H9 (cell line): ENCODE measurements at regions not wholly inside any gene's neighbourhood (a gene's known extent, or its start where the extent isn't known, plus 50 kb on each side); places are given as distances from the start of the nearest gene placed in this dataset.

Experiments
- DNase-seq: peaks from one replicate; pipeline ENCODE4 v3.0.0-alpha.2; 2017
- H2AFZ ChIP-seq: one replicate; pipeline ENCODE4 v1.6.1; 2013; ENCODE audit warnings: mild to moderate bottlenecking, low read length, control low read depth, moderate library complexity
- H2AK5ac ChIP-seq: 2 replicates; pipeline ENCODE4 v1.6.1; 2013; ENCODE audit warnings: low read length, control low read depth, mixed read lengths; ENCODE audit not compliant: insufficient read length
- H2BK120ac ChIP-seq: one replicate; pipeline ENCODE4 v1.6.1; 2013; ENCODE audit warnings: low read depth, mild to moderate bottlenecking, low read length, control low read depth, inconsistent platforms; ENCODE audit not compliant: poor library complexity, severe bottlenecking
- H2BK12ac ChIP-seq: 2 replicates; pipeline ENCODE4 v1.6.1; 2013; ENCODE audit warnings: low read length, control low read depth, mixed read lengths, low read depth; ENCODE audit not compliant: insufficient read length
- H2BK15ac ChIP-seq: 2 replicates; pipeline ENCODE4 v1.6.1; 2013; ENCODE audit warnings: low read depth, low read length, control low read depth
- H2BK20ac ChIP-seq: one replicate; pipeline ENCODE4 v1.6.1; 2013; ENCODE audit warnings: low read depth, mild to moderate bottlenecking, low read length, control low read depth, inconsistent platforms; ENCODE audit not compliant: poor library complexity, severe bottlenecking
- H2BK5ac ChIP-seq: 2 replicates; pipeline ENCODE4 v1.6.1; 2013; ENCODE audit warnings: low read length, control low read depth, mixed read lengths; ENCODE audit not compliant: insufficient read length
- H3K14ac ChIP-seq: 2 replicates; pipeline ENCODE4 v1.6.1; 2013; ENCODE audit warnings: low read length, control low read depth; ENCODE audit not compliant: insufficient read depth
- H3K18ac ChIP-seq: 2 replicates; pipeline ENCODE4 v1.6.1; 2013; ENCODE audit warnings: low read depth, mild to moderate bottlenecking, mixed read lengths, low read length, control low read depth; ENCODE audit not compliant: insufficient read length
- H3K23ac ChIP-seq: 2 replicates; pipeline ENCODE4 v1.6.1; 2013; ENCODE audit warnings: low read length, control low read depth, mixed read lengths, low read depth; ENCODE audit not compliant: insufficient read length
- H3K23me2 ChIP-seq: 2 replicates; pipeline ENCODE4 v1.6.1; 2013; ENCODE audit warnings: low read depth, mild to moderate bottlenecking, mixed read lengths, low read length, control low read depth; ENCODE audit not compliant: insufficient read length, poor library complexity, severe bottlenecking
- H3K27ac ChIP-seq: 2 replicates; pipeline ENCODE4 v1.5.1; 2013; ENCODE audit warnings: low read length, control low read depth, mixed read lengths, low read depth; ENCODE audit not compliant: insufficient read length
- H3K27me3 ChIP-seq: 2 replicates; pipeline ENCODE4 v1.6.1; 2013; ENCODE audit warnings: low read length, control low read depth, inconsistent platforms; ENCODE audit not compliant: insufficient read depth
- H3K4ac ChIP-seq: 2 replicates; pipeline ENCODE4 v1.6.1; 2013; ENCODE audit warnings: low read depth, mild to moderate bottlenecking, control low read depth, inconsistent platforms, low read length, moderate library complexity
- H3K4me1 ChIP-seq: 2 replicates; pipeline ENCODE4 v1.6.1; 2013; ENCODE audit warnings: low read length, control low read depth, inconsistent platforms; ENCODE audit not compliant: insufficient read depth
- H3K4me2 ChIP-seq: 2 replicates; pipeline ENCODE4 v1.6.1; 2013; ENCODE audit warnings: low read length, control low read depth, mixed read lengths; ENCODE audit not compliant: insufficient read length, insufficient read depth
- H3K56ac ChIP-seq: 2 replicates; pipeline ENCODE4 v1.6.1; 2013; ENCODE audit warnings: low read depth, mild to moderate bottlenecking, mixed read lengths, low read length, control low read depth; ENCODE audit not compliant: insufficient read length
- H3K79me1 ChIP-seq: 2 replicates; pipeline ENCODE4 v1.6.1; 2013; ENCODE audit warnings: low read depth, mild to moderate bottlenecking, moderate library complexity, low read length, control low read depth, inconsistent platforms; ENCODE audit not compliant: insufficient read depth, poor library complexity, severe bottlenecking
- H3K79me2 ChIP-seq: 2 replicates; pipeline ENCODE4 v1.6.1; 2013; ENCODE audit warnings: low read length, control low read depth, inconsistent platforms; ENCODE audit not compliant: insufficient read depth
- H3K9ac ChIP-seq: 2 replicates; pipeline ENCODE4 v1.6.1; 2013; ENCODE audit warnings: low read length, control low read depth, mixed read lengths; ENCODE audit not compliant: insufficient read length; ENCODE audit errors: extremely low read depth
- H3K9me3 ChIP-seq: one replicate; pipeline ENCODE4 v1.6.1; 2013; ENCODE audit warnings: low read depth, low read length, inconsistent platforms; ENCODE audit not compliant: control insufficient read depth
- H3T11ph ChIP-seq: one replicate; pipeline ENCODE4 v1.6.1; 2013; ENCODE audit warnings: mild to moderate bottlenecking, low read length, control low read depth, inconsistent platforms
- H4K20me1 ChIP-seq: one replicate; pipeline ENCODE4 v1.6.1; 2013; ENCODE audit not compliant: control insufficient read depth, insufficient read length, insufficient read depth
- H4K5ac ChIP-seq: 2 replicates; pipeline ENCODE4 v1.6.1; 2013; ENCODE audit warnings: low read depth, mild to moderate bottlenecking, mixed read lengths, low read length, control low read depth; ENCODE audit not compliant: insufficient read length
- H4K8ac ChIP-seq: replicated peaks from 2 replicates; pipeline ENCODE4 v1.6.1; 2013; ENCODE audit warnings: low read length, control low read depth, mixed read lengths, low read depth; ENCODE audit not compliant: insufficient read length
- H4K91ac ChIP-seq: 2 replicates; pipeline ENCODE4 v1.6.1; 2013; ENCODE audit warnings: low read depth, mild to moderate bottlenecking, moderate library complexity, mixed read lengths, low read length, control low read depth; ENCODE audit not compliant: insufficient read length
- H3K27ac Mint-ChIP-seq, 3 experiments: 2 replicates in 2 of 3; 3 replicates in 1 of 3; pipeline ENCODE4 v1.8.0; 2020 to 2021; ENCODE audit warnings: mixed read lengths in 3 of 3, mild to moderate bottlenecking in 1 of 3, moderate library complexity in 1 of 3
- H3K27me3 Mint-ChIP-seq: 2 replicates; pipeline ENCODE4 v1.8.0; 2021; ENCODE audit warnings: low read depth, mild to moderate bottlenecking, moderate library complexity, mixed read lengths
- H3K36me3 Mint-ChIP-seq, 3 experiments: 2 replicates in 2 of 3; 3 replicates in 1 of 3; pipeline ENCODE4 v1.8.0; 2020 to 2021; ENCODE audit warnings: low read depth in 3 of 3, mixed read lengths in 3 of 3; ENCODE audit not compliant: insufficient read depth in 1 of 3
- H3K4me1 Mint-ChIP-seq, 2 experiments: 2 replicates each; pipeline ENCODE4 v1.8.0; 2020; ENCODE audit warnings: mixed read lengths in 2 of 2
- H3K4me3 Mint-ChIP-seq, 2 experiments: 2 replicates in 1 of 2; 3 replicates in 1 of 2; pipeline ENCODE4 v1.8.0; 2020 to 2021; ENCODE audit warnings: mild to moderate bottlenecking in 2 of 2, mixed read lengths in 2 of 2, moderate library complexity in 1 of 2
- H3K9me3 Mint-ChIP-seq, 2 experiments: 2 replicates in 1 of 2; 3 replicates in 1 of 2; pipeline ENCODE4 v1.8.0; 2020; ENCODE audit warnings: mild to moderate bottlenecking in 2 of 2, mixed read lengths in 2 of 2, moderate library complexity in 1 of 2
- CTCF ChIP-seq: fragments of 200-600 bp; sonication (generic); conservative IDR thresholded peaks from 3 replicates; pipeline ENCODE4 v1.8.0; 2021; ENCODE audit warnings: antibody characterized with exemption, mild to moderate bottlenecking
- WGBS: extraction: QIAGEN DNeasy Blood & Tissue Kit; methylation state at CpG from one replicate; pipeline ENCODE4 v1.1.7; 2013; ENCODE audit warnings: missing lambda C conversion rate, low lambda C conversion rate, mixed read lengths; ENCODE audit not compliant: insufficient read length; ENCODE audit errors: extremely low coverage; 5-methylcytosine and 5-hydroxymethylcytosine counted together

DNA sequence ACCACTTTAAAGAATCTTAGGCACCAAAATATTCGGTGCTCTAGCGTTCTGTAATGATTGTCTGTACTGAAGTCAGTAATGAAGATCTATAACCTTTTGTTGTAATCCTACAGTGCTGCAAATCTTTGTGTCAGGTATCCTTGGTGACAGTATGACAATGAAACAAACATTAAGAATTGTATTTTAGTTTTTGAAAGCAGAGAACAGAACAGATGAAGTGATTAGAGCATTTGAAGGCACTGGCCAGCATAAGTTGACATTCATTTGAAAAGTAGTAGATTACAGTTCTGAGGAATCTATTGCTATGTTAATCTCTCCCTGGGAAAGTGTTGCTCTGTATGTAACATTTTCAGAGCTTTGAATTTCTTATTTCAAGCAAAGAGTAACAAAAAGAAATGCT, 451.2 kb downstream of the NUP35 start:
- Histone ChIP-seq H2AFZ (no peak overlapping the region), H3K23ac (no peak overlapping the region), H3K4ac (no peak overlapping the region), H2BK15ac (no peak overlapping the region), H2BK12ac (no peak overlapping the region), H3K79me2 (no peaks in the 10 kb centered on the region), H3T11ph (no peak overlapping the region), H4K5ac (no peak overlapping the region), H2BK20ac (no peak overlapping the region), H3K27ac (no peak overlapping the region), H3K14ac (no peak overlapping the region), H3K4me2 (no peak overlapping the region), H3K9me3 (peaks cover 10% of the 10 kb centered on the region), H3K56ac (no peak overlapping the region), H3K18ac (no peak overlapping the region), H4K91ac (no peak overlapping the region), H3K9ac (no peak overlapping the region), H2BK120ac (no peak overlapping the region), H3K4me1 (0 out of 2 replicates have a peak, but pooled peaks cover 3% of the 10 kb centered on the region), H4K8ac (no peak overlapping the region), H2AK5ac (no peak overlapping the region), H3K79me1 (no peaks in the 10 kb centered on the region), H2BK5ac (no peak overlapping the region), H4K20me1 (no peaks in the 10 kb centered on the region), H3K23me2 (no peaks in the 10 kb centered on the region), H3K27me3 (no peaks in the 10 kb centered on the region)
- DNase-seq: no peak
- Mint-ChIP-seq H3K4me3 (no peak overlapping the region), H3K4me1 (peaks cover 10 to 19% of the 10 kb centered on the region in 2 experiments), H3K9me3 (peaks cover 26 to 27% of the 10 kb centered on the region in 2 experiments), H3K27me3 (no peaks in the 10 kb centered on the region), H3K36me3 (peaks cover 14 to 25% (median 20%) of the 10 kb centered on the region in 3 experiments), H3K27ac (no peak overlapping the region)
- WGBS: no CpG with 5 or more reads among the region's 2 CpGs
- no peak for TF ChIP-seq CTCF
